H1 (cell line): ENCODE measurements at regions not wholly inside any gene's neighbourhood (a gene's known extent, or its start where the extent isn't known, plus 50 kb on each side); places are given as distances from the start of the nearest gene placed in this dataset.
A peak's percentile ranks its signal among the peaks of the same experiment; 100 is the strongest.

Source experiments
- ASH2L ChIP-seq: fragments of 200-600, 300-600 bp; sonication (generic); IDR thresholded peaks from one replicate; pipeline ENCODE4 v1.7.1; 2017; ENCODE audit warnings: low read length
- BACH1 ChIP-seq: IDR thresholded peaks from 2 replicates; pipeline ENCODE4 v1.6.1; 2012; ENCODE audit warnings: low read length, improper control_type of control experiment
- BRCA1 ChIP-seq: IDR thresholded peaks from 2 replicates; pipeline ENCODE4 v1.6.1; 2012; ENCODE audit warnings: low read depth, low read length, improper control_type of control experiment
- CEBPB ChIP-seq: IDR thresholded peaks from 2 replicates; pipeline ENCODE4 v1.6.1; 2012; ENCODE audit warnings: low read depth, low read length
- E2F6 ChIP-seq: IDR thresholded peaks from 2 replicates; pipeline ENCODE4 v1.6.1; 2012; ENCODE audit warnings: inconsistent platforms
- EZH2 ChIP-seq: fragments of 200-600 bp; sonication (generic); IDR thresholded peaks from 2 replicates; pipeline ENCODE4 v1.7.1; 2012; ENCODE audit warnings: low read depth, mild to moderate bottlenecking, moderate library complexity, low read length, inconsistent platforms; ENCODE audit not compliant: severe bottlenecking
- FOSL1 ChIP-seq: IDR thresholded peaks from 2 replicates; pipeline ENCODE4 v1.6.1; 2011; ENCODE audit warnings: mild to moderate bottlenecking, low read depth, low read length, moderate library complexity; ENCODE audit not compliant: insufficient read depth
- HDAC2 ChIP-seq, 2 experiments: fragments of 300-600 bp in 1 of 2; sonication (generic) in 1 of 2; IDR thresholded peaks; 2 replicates each; pipeline ENCODE4 v1.6.1; 2011 to 2012; ENCODE audit warnings: low read depth in 2 of 2, low read length in 2 of 2, mild to moderate bottlenecking in 2 of 2, moderate library complexity in 2 of 2, borderline replicate concordance in 1 of 2, inconsistent platforms in 1 of 2
- HDAC6 ChIP-seq: IDR thresholded peaks from one replicate; pipeline ENCODE4 v1.7.1; 2012; ENCODE audit warnings: low read depth, mild to moderate bottlenecking, inconsistent platforms, low read length, moderate library complexity
- KDM4A ChIP-seq: IDR thresholded peaks from one replicate; pipeline ENCODE4 v1.7.1; 2012; ENCODE audit warnings: low read depth, mild to moderate bottlenecking, moderate library complexity, low read length, inconsistent platforms; ENCODE audit not compliant: severe bottlenecking
- MAX ChIP-seq: IDR thresholded peaks from 2 replicates; pipeline ENCODE4 v1.6.1; 2012; ENCODE audit warnings: inconsistent platforms
- NANOG ChIP-seq: IDR thresholded peaks from 2 replicates; pipeline ENCODE4 v1.6.1; 2011; ENCODE audit warnings: low read length, low read depth, mild to moderate bottlenecking, inconsistent platforms; ENCODE audit not compliant: insufficient read depth, poor library complexity, severe bottlenecking
- NRF1 ChIP-seq: IDR thresholded peaks from 2 replicates; pipeline ENCODE4 v1.6.1; 2011; ENCODE audit warnings: mild to moderate bottlenecking, low read depth, low read length, improper control_type of control experiment
- POLR2AphosphoS5 ChIP-seq: IDR thresholded peaks from 2 replicates; pipeline ENCODE4 v1.6.1; 2011; ENCODE audit warnings: low read depth, low read length
- POU5F1 ChIP-seq: IDR thresholded peaks from 2 replicates; pipeline ENCODE4 v1.6.1; 2011; ENCODE audit warnings: low read depth, mild to moderate bottlenecking, low read length, moderate library complexity
- SAP30 ChIP-seq: fragments of 300-600 bp; sonication (generic); IDR thresholded peaks from 2 replicates; pipeline ENCODE4 v1.7.1; 2012; ENCODE audit warnings: low read length, moderate library complexity, mild to moderate bottlenecking, inconsistent platforms; ENCODE audit not compliant: insufficient read depth, insufficient replicate concordance
- SP1 ChIP-seq: IDR thresholded peaks from 2 replicates; pipeline ENCODE4 v1.6.1; 2011; ENCODE audit warnings: low read depth, low read length
- SUZ12 ChIP-seq: fragments of 200-600 bp; sonication (generic); IDR thresholded peaks from 2 replicates; pipeline ENCODE4 v1.6.1; 2012; ENCODE audit warnings: mild to moderate bottlenecking, inconsistent platforms, low read length, moderate library complexity, mixed read lengths
- TCF12 ChIP-seq: IDR thresholded peaks from 2 replicates; pipeline ENCODE4 v1.6.1; 2011; ENCODE audit warnings: low read depth, mild to moderate bottlenecking, low read length
- TEAD4 ChIP-seq: IDR thresholded peaks from 2 replicates; pipeline ENCODE4 v1.6.1; 2012; ENCODE audit warnings: low read depth, low read length, inconsistent platforms, mixed read lengths
- USF2 ChIP-seq: IDR thresholded peaks from 2 replicates; pipeline ENCODE4 v1.6.1; 2011; ENCODE audit warnings: low read length, improper control_type of control experiment

GRCh38 chr15:31483053-31483985, 156.7 kb downstream of the KLF13 start (continued):
- no peak for TF ChIP-seq TCF12
- TF ChIP-seq HDAC2 (IDR thresholded peaks at IDR 0.05; ENCODE audit: borderline replicate concordance in 1 of 2, low read depth in 2 of 2, low read length in 2 of 2) = no peak
- TF ChIP-seq EZH2 = peak; percentile 53
- TF ChIP-seq NANOG = no peak
- TF ChIP-seq POU5F1 = no peak
- TF ChIP-seq SUZ12 = peak; percentile 49; the same call in 1 of the 2 replicates
- TF ChIP-seq ASH2L = no peak
- peak; percentile 62 for TF ChIP-seq MAX
- TF ChIP-seq SP1 = no peak
- TF ChIP-seq POLR2AphosphoS5 = no peak
- TF ChIP-seq BRCA1 = no peak
- no peak for TF ChIP-seq CEBPB
- no peak for TF ChIP-seq HDAC6
- TF ChIP-seq SAP30 = no peak
- TF ChIP-seq BACH1 = 0 out of 2 replicates have a peak, but pooled peaks have one; percentile 3
- TF ChIP-seq USF2 = no peak
- TF ChIP-seq E2F6 = no peak; the same call in 1 of the 2 replicates
- peak; percentile 85 for TF ChIP-seq KDM4A
- TF ChIP-seq FOSL1 = no peak
- TF ChIP-seq TEAD4 = no peak
- no peak for TF ChIP-seq NRF1
